HepG2 (cell line): ENCODE measurements at regions not wholly inside any gene's neighbourhood (a gene's known extent, or its start where the extent isn't known, plus 50 kb on each side); places are given as distances from the start of the nearest gene placed in this dataset.

ENCODE experiments used
- CREB1 ChIP-seq, 2 experiments: fragments of 450-650 bp in 1 of 2; IDR thresholded peaks; 2 replicates each; pipeline ENCODE4 v1.6.1; 2016 to 2017; ENCODE audit warnings: control low read depth in 1 of 2, mild to moderate bottlenecking in 1 of 2, missing compliant biosample characterization in 1 of 2, missing genetic modification characterization in 1 of 2
- CTCF ChIP-seq: sonication (generic); formaldehyde crosslinking; IDR thresholded peaks from 2 replicates; pipeline ENCODE4 v1.5.0; 2020; ENCODE audit warnings: mild to moderate bottlenecking, missing genetic modification reagents, moderate library complexity
- ESRRA ChIP-seq: sonication (generic); formaldehyde crosslinking; IDR thresholded peaks from 2 replicates; pipeline ENCODE4 v1.5.1; 2020; ENCODE audit warnings: mild to moderate bottlenecking, low read depth, missing genetic modification reagents
- HCFC1 ChIP-seq: fragments of 150-350 bp; IDR thresholded peaks from 2 replicates; pipeline ENCODE4 v1.6.1; 2014; ENCODE audit warnings: low read depth, low read length
- HMGXB4 ChIP-seq, 2 experiments: sonication (generic) in 1 of 2; formaldehyde crosslinking in 1 of 2; IDR thresholded peaks; 2 replicates each; pipeline versions ENCODE4 v1.4.0 to v1.6.1; 2018 to 2020; ENCODE audit warnings: missing genetic modification reagents in 2 of 2, borderline replicate concordance in 1 of 2, low read depth in 1 of 2, mild to moderate bottlenecking in 1 of 2, missing biosample characterization in 1 of 2
- JUN ChIP-seq: sonication (generic); formaldehyde crosslinking; IDR thresholded peaks from 2 replicates; pipeline ENCODE4 v1.4.0; 2020; ENCODE audit warnings: mild to moderate bottlenecking, missing genetic modification reagents
- SKI ChIP-seq: fragments of 450-650 bp; IDR thresholded peaks from one replicate; pipeline ENCODE4 v1.6.1; 2018; ENCODE audit warnings: mild to moderate bottlenecking; ENCODE audit not compliant: partially characterized antibody
- TMF1 ChIP-seq: sonication (generic); formaldehyde crosslinking; IDR thresholded peaks from 2 replicates; pipeline ENCODE4 v1.8.1; 2022; ENCODE audit warnings: low read depth, missing genetic modification reagents
- ZBTB26 ChIP-seq: IDR thresholded peaks from 2 replicates; pipeline ENCODE4 v1.6.1; 2016; ENCODE audit warnings: missing compliant biosample characterization, missing genetic modification reagents, borderline replicate concordance
- ZNF484 ChIP-seq: sonication (generic); formaldehyde crosslinking; IDR thresholded peaks from 2 replicates; pipeline ENCODE4 v1.5.1; 2020; ENCODE audit warnings: mild to moderate bottlenecking, low read depth, missing genetic modification reagents, borderline replicate concordance
- ZNF629 ChIP-seq: sonication (generic); formaldehyde crosslinking; conservative IDR thresholded peaks from 2 replicates; pipeline ENCODE4 v1.5.0; 2020; ENCODE audit warnings: missing genetic modification reagents
- ZNF740 ChIP-seq: sonication (generic); formaldehyde crosslinking; IDR thresholded peaks from 2 replicates; pipeline ENCODE4 v1.4.0; 2020; ENCODE audit warnings: missing genetic modification reagents

GRCh38 chr2:150937030-150937429 is 324.6 kb downstream of the RBM43 start:
- TF ChIP-seq CTCF (CRISPR knock-in tag) (no peak), SKI (no peak), ZNF629 (no peak), JUN (no peak), ZNF740 (no peak), HCFC1 (no peak), HMGXB4 (CRISPR knock-in tag; IDR thresholded peaks at IDR 0.05; ENCODE audit: borderline replicate concordance in 1 of 2, low read depth in 1 of 2) (no peak), CREB1 (IDR thresholded peaks at IDR 0.05) (no peak), CREB1 (CRISPR knock-in tag; IDR thresholded peaks at IDR 0.05) (no peak), TMF1 (no peak), ZBTB26 (CRISPR knock-in tag) (no peak), ZNF484 (CRISPR knock-in tag) (no peak), ESRRA (CRISPR knock-in tag) (no peak)
